H1 (cell line): ENCODE measurements at regions not wholly inside any gene's neighbourhood (a gene's known extent, or its start where the extent isn't known, plus 50 kb on each side); places are given as distances from the start of the nearest gene placed in this dataset.
A peak's percentile ranks its signal among the peaks of the same experiment; 100 is the strongest.

Experiments
- CTCF ChIA-PET: fragments of 300-600 bp; sonication (Branson Sonifier 250); formaldehyde crosslinking; loops from one replicate; lab custom pipeline; 2021; ENCODE audit not compliant: partially characterized antibody; lab: Charles Lee
- POLR2A ChIA-PET: fragments of 300-600 bp; sonication (Branson Sonifier 250); formaldehyde crosslinking; loops from one replicate; lab custom pipeline; 2021; ENCODE audit warnings: inconsistent platforms; ENCODE audit not compliant: partially characterized antibody; lab: Charles Lee
- DNase-seq, 2 experiments: peaks; one replicate each; pipeline versions ENCODE4 v3.0.0 to v3.0.0-alpha.2; 2010 to 2022; ENCODE audit warnings: low spot score in 2 of 2, low read depth in 1 of 2, mixed read lengths in 1 of 2
- FAIRE-seq: peaks from 2 replicates; lab custom pipeline; 2011; peaks lifted over from hg19 to GRCh38; lab: Jason Lieb, UNC
- H2AFZ ChIP-seq: 2 replicates; pipeline ENCODE4 v1.8.1; 2012; ENCODE audit warnings: low read length, inconsistent platforms
- H2AK5ac ChIP-seq: 2 replicates; pipeline ENCODE4 v1.6.1; 2013; ENCODE audit warnings: low read depth, low read length
- H2BK120ac ChIP-seq: replicated peaks from 2 replicates; pipeline ENCODE3; 2013; ENCODE audit warnings: low read depth, low read length, inconsistent platforms
- H2BK12ac ChIP-seq: 2 replicates; pipeline ENCODE4 v1.6.1; 2013; ENCODE audit warnings: low read depth, low read length
- H2BK15ac ChIP-seq: 2 replicates; pipeline ENCODE4 v1.6.1; 2013; ENCODE audit warnings: low read length
- H2BK20ac ChIP-seq: 2 replicates; pipeline ENCODE4 v1.6.1; 2013; ENCODE audit warnings: low read length
- H2BK5ac ChIP-seq: 2 replicates; pipeline ENCODE4 v1.6.1; 2013; ENCODE audit warnings: low read depth, low read length
- H3K14ac ChIP-seq: 2 replicates; pipeline ENCODE4 v1.6.1; 2013; ENCODE audit warnings: inconsistent platforms; ENCODE audit not compliant: insufficient read length
- H3K18ac ChIP-seq: 2 replicates; pipeline ENCODE4 v1.6.1; 2013; ENCODE audit warnings: low read length; ENCODE audit errors: extremely low read depth
- H3K23ac ChIP-seq: 2 replicates; pipeline ENCODE4 v1.6.1; 2013; ENCODE audit warnings: inconsistent platforms; ENCODE audit not compliant: insufficient read length
- H3K23me2 ChIP-seq: 2 replicates; pipeline ENCODE4 v1.6.1; 2013; ENCODE audit warnings: low read depth, low read length
- H3K27ac ChIP-seq: 2 replicates; pipeline ENCODE4 v1.6.1; 2011; ENCODE audit warnings: low read depth, low read length, inconsistent platforms
- H3K27me3 ChIP-seq, 4 experiments: replicated peaks in 1 of 4; 1 replicate in 1 of 4; 2 replicates in 3 of 4; pipeline versions ENCODE4 v1.6.1 to v1.8.1; 2011 to 2013; ENCODE audit warnings: low read length in 3 of 4, mild to moderate bottlenecking in 3 of 4, inconsistent platforms in 2 of 4, mixed read lengths in 2 of 4, moderate library complexity in 1 of 4; ENCODE audit not compliant: control insufficient read depth in 3 of 4, insufficient read depth in 3 of 4; ENCODE audit errors: extremely low read depth in 1 of 4
- H3K36me3 ChIP-seq, 4 experiments: 2 replicates each; pipeline versions ENCODE4 v1.6.1 to v1.8.1; 2011 to 2013; ENCODE audit warnings: mild to moderate bottlenecking in 4 of 4, low read length in 3 of 4, moderate library complexity in 2 of 4, control low read depth in 1 of 4, inconsistent platforms in 1 of 4; ENCODE audit not compliant: insufficient read depth in 4 of 4, control insufficient read depth in 2 of 4
- H3K4ac ChIP-seq: replicated peaks from 2 replicates; pipeline ENCODE3; 2013; ENCODE audit warnings: low read length, low read depth, mixed read lengths, inconsistent platforms; ENCODE audit not compliant: insufficient read length
- H3K4me1 ChIP-seq, 4 experiments: replicated peaks in 1 of 4; 1 replicate in 1 of 4; 2 replicates in 3 of 4; pipeline versions ENCODE4 v1.6.1 to v1.8.1; 2011 to 2013; ENCODE audit warnings: low read length in 3 of 4, inconsistent platforms in 2 of 4, mixed read lengths in 1 of 4; ENCODE audit not compliant: insufficient read depth in 4 of 4, control insufficient read depth in 3 of 4
- H3K4me2 ChIP-seq, 2 experiments: 2 replicates each; pipeline versions ENCODE4 v1.6.1 to v1.8.1; 2011 to 2013; ENCODE audit warnings: low read depth in 2 of 2, low read length in 2 of 2, control low read depth in 1 of 2, inconsistent platforms in 1 of 2, mild to moderate bottlenecking in 1 of 2; ENCODE audit not compliant: insufficient read depth in 1 of 2
- H3K4me3 ChIP-seq, 4 experiments: fragments of 200-600, 300-600 bp in 1 of 4; sonication (generic), shearing (Covaris generic), sonication (Bioruptor Twin) in 1 of 4; 2 replicates each; pipeline versions ENCODE4 v1.5.1 to v1.8.1; 2011 to 2016; ENCODE audit warnings: low read length in 4 of 4, low read depth in 3 of 4, control low read depth in 2 of 4, inconsistent platforms in 2 of 4, mild to moderate bottlenecking in 2 of 4, mixed read lengths in 1 of 4, moderate library complexity in 1 of 4; ENCODE audit not compliant: insufficient read depth in 2 of 4; ENCODE audit errors: extremely low read depth in 1 of 4
- H3K56ac ChIP-seq: replicated peaks from 2 replicates; pipeline ENCODE3; 2013; ENCODE audit warnings: low read depth, mild to moderate bottlenecking, mixed read lengths, low read length, inconsistent platforms; ENCODE audit not compliant: insufficient read length
- H3K79me1 ChIP-seq: 2 replicates; pipeline ENCODE4 v1.6.1; 2013; ENCODE audit warnings: low read depth, low read length, control low read depth
- H3K79me2 ChIP-seq, 2 experiments: 2 replicates each; pipeline versions ENCODE4 v1.6.1 to v1.8.1; 2012 to 2013; ENCODE audit warnings: low read length in 2 of 2, mild to moderate bottlenecking in 2 of 2, inconsistent platforms in 1 of 2; ENCODE audit not compliant: insufficient read depth in 2 of 2, control insufficient read depth in 1 of 2
- H3K9ac ChIP-seq, 4 experiments: replicated peaks in 1 of 4; 1 replicate in 1 of 4; 2 replicates in 3 of 4; pipeline versions ENCODE4 v1.6.1 to v1.8.1; 2011 to 2013; ENCODE audit warnings: low read depth in 3 of 4, low read length in 3 of 4, control low read depth in 2 of 4, mild to moderate bottlenecking in 2 of 4, moderate library complexity in 2 of 4, inconsistent platforms in 1 of 4; ENCODE audit errors: extremely low read depth in 1 of 4
- H3K9me3 ChIP-seq, 2 experiments: 2 replicates each; pipeline versions ENCODE4 v1.6.1 to v1.8.1; 2012 to 2013; ENCODE audit warnings: mild to moderate bottlenecking in 2 of 2, moderate library complexity in 2 of 2, control low read depth in 1 of 2, inconsistent platforms in 1 of 2, low read depth in 1 of 2, low read length in 1 of 2, mixed read lengths in 1 of 2; ENCODE audit not compliant: insufficient read depth in 2 of 2
- H4K20me1 ChIP-seq, 2 experiments: replicated peaks in 1 of 2; 2 replicates each; pipeline versions ENCODE3 to v1.8.1; 2011 to 2013; ENCODE audit warnings: inconsistent platforms in 2 of 2, low read length in 2 of 2, mild to moderate bottlenecking in 1 of 2; ENCODE audit not compliant: insufficient read depth in 2 of 2, control insufficient read depth in 1 of 2
- H4K5ac ChIP-seq: 2 replicates; pipeline ENCODE4 v1.6.1; 2013; ENCODE audit warnings: low read length, low read depth, mixed read lengths, inconsistent platforms; ENCODE audit not compliant: insufficient read length
- H4K8ac ChIP-seq: 2 replicates; pipeline ENCODE4 v1.8.0; 2013; ENCODE audit warnings: mild to moderate bottlenecking, moderate library complexity, low read length, inconsistent platforms; ENCODE audit not compliant: insufficient read depth; ENCODE audit errors: extremely low read depth
- H4K91ac ChIP-seq: replicated peaks from 2 replicates; pipeline ENCODE3; 2013; ENCODE audit warnings: low read length, mixed read lengths, inconsistent platforms; ENCODE audit not compliant: insufficient read length
- BCL11A ChIP-seq, 2 experiments: IDR thresholded peaks; one replicate each; pipeline ENCODE4 v1.6.1; 2011; ENCODE audit warnings: low read depth in 2 of 2, low read length in 2 of 2, mild to moderate bottlenecking in 2 of 2
- CBX5 ChIP-seq: fragments of 300-800, 300-1000 bp; sonication (generic); IDR thresholded peaks from 2 replicates; pipeline ENCODE4 v1.7.1; 2016; ENCODE audit warnings: antibody characterized with exemption, low read length, low read depth
- CEBPB ChIP-seq: IDR thresholded peaks from 2 replicates; pipeline ENCODE4 v1.6.1; 2012; ENCODE audit warnings: low read depth, low read length
- CREB1 ChIP-seq: IDR thresholded peaks from 2 replicates; pipeline ENCODE4 v1.6.1; 2012; ENCODE audit warnings: inconsistent platforms
- EGR1 ChIP-seq: IDR thresholded peaks from 2 replicates; pipeline ENCODE4 v1.6.1; 2011; ENCODE audit warnings: low read depth, low read length, borderline replicate concordance
- GTF2F1 ChIP-seq: IDR thresholded peaks from 2 replicates; pipeline ENCODE4 v1.6.1; 2012; ENCODE audit warnings: low read depth, low read length, improper control_type of control experiment, borderline replicate concordance
- JUN ChIP-seq: IDR thresholded peaks from 2 replicates; pipeline ENCODE4 v1.6.1; 2011; ENCODE audit warnings: low read depth, mild to moderate bottlenecking, improper control_type of control experiment, low read length
- KDM1A ChIP-seq: fragments of 200-600, 300-600 bp; sonication (generic); IDR thresholded peaks from 2 replicates; pipeline ENCODE4 v1.7.1; 2016; ENCODE audit warnings: mild to moderate bottlenecking, low read length, borderline replicate concordance
- MAFK ChIP-seq: IDR thresholded peaks from 2 replicates; pipeline ENCODE4 v1.6.1; 2012; ENCODE audit warnings: low read depth, mild to moderate bottlenecking, improper control_type of control experiment, low read length
- POLR2A ChIP-seq, 2 experiments: IDR thresholded peaks; 1 replicate in 1 of 2; 2 replicates in 1 of 2; pipeline ENCODE4 v1.6.1; 2011; ENCODE audit warnings: low read depth in 2 of 2, low read length in 2 of 2, mild to moderate bottlenecking in 2 of 2; ENCODE audit errors: control extremely low read depth in 1 of 2
- POLR2AphosphoS5 ChIP-seq: IDR thresholded peaks from 2 replicates; pipeline ENCODE4 v1.6.1; 2011; ENCODE audit warnings: low read depth, low read length
- RFX5 ChIP-seq: IDR thresholded peaks from 2 replicates; pipeline ENCODE4 v1.6.1; 2011; ENCODE audit warnings: low read depth, low read length, improper control_type of control experiment, borderline replicate concordance
- RXRA ChIP-seq: IDR thresholded peaks from 2 replicates; pipeline ENCODE4 v1.6.1; 2011; ENCODE audit warnings: low read depth, mild to moderate bottlenecking, low read length, moderate library complexity; ENCODE audit not compliant: insufficient read depth
- SP2 ChIP-seq: IDR thresholded peaks from 2 replicates; pipeline ENCODE4 v1.6.1; 2012; ENCODE audit warnings: mild to moderate bottlenecking, low read length, inconsistent platforms
- SUZ12 ChIP-seq: fragments of 200-600 bp; sonication (generic); IDR thresholded peaks from 2 replicates; pipeline ENCODE4 v1.6.1; 2012; ENCODE audit warnings: mild to moderate bottlenecking, inconsistent platforms, low read length, moderate library complexity, mixed read lengths
- TAF1 ChIP-seq: IDR thresholded peaks from 2 replicates; pipeline ENCODE4 v1.6.1; 2011; ENCODE audit warnings: mild to moderate bottlenecking, low read depth, low read length
- TEAD4 ChIP-seq: IDR thresholded peaks from 2 replicates; pipeline ENCODE4 v1.6.1; 2012; ENCODE audit warnings: low read depth, low read length, inconsistent platforms, mixed read lengths
- WGBS, 2 experiments: shearing (Covaris generic) in 1 of 2; methylation state at CpG; one replicate each; pipeline versions ENCODE4 v1.1.6 to v1.1.7; 2013 to 2015; ENCODE audit warnings: low lambda C conversion rate in 2 of 2, mixed read lengths in 2 of 2, inconsistent platforms in 1 of 2, low coverage in 1 of 2, missing lambda C conversion rate in 1 of 2; ENCODE audit not compliant: insufficient replicate concordance in 2 of 2, insufficient coverage in 1 of 2, insufficient read length in 1 of 2; ENCODE audit errors: extremely low coverage in 1 of 2, missing lambda C conversion rate in 1 of 2; 5-methylcytosine and 5-hydroxymethylcytosine counted together

DNA sequence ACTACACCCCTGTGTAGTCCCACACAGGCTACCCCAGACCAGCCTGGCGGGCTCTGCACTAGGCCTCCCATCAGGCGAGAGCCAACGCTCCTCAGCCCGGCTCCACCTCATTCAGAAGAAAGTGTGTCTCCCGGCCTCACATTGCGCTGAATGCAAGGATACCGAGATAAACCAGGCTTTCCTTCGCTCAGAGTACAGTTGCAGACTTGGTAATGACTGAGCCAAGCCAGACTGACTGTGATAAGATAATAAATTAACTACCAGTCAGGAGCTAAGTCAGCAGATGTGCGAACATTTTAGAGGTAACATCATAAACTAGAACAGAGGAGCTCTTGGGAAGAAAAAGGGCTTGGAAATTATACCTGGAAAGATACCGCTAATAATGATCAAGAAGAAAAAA, 397.6 kb downstream of the TRIML1 start:
- CTCF ChIA-PET = interaction anchor here (0.6 kb wide), 1 partner anchor 742 kb away, joined by 3 read pairs; no protein-coding TSS in a partner anchor
- Histone ChIP-seq H2BK5ac (no peak overlapping the region), H3K9ac (no peak overlapping the region), H2BK120ac (no peak overlapping the region), H3K36me3 (no peaks in the 10 kb centered on the region; a peak in 1 of 8 replicates), H3K18ac (no peak overlapping the region), H2BK15ac (no peak overlapping the region), H3K4me3 (no peak overlapping the region), H2AK5ac (no peak overlapping the region), H2BK20ac (no peak overlapping the region), H3K56ac (no peak overlapping the region), H3K9me3 (peaks cover 3 to 5% of the 10 kb centered on the region in 2 experiments; a peak in 2 of 4 replicates), H3K23me2 (0 out of 2 replicates have a peak, but pooled peaks cover 2% of the 10 kb centered on the region), H3K23ac (no peak overlapping the region), H3K14ac (no peak overlapping the region), H3K79me2 (no peaks in the 10 kb centered on the region), H3K27ac (no peak overlapping the region), H3K27me3 (no peaks in the 10 kb centered on the region), H2AFZ (0 out of 2 replicates have a peak overlapping the region, but pooled peaks have one; percentile 7), H3K79me1 (no peaks in the 10 kb centered on the region), H3K4ac (no peak overlapping the region), H4K8ac (no peak overlapping the region), H3K4me1 (no peaks in the 10 kb centered on the region), H4K5ac (no peak overlapping the region), H4K20me1 (no peaks in the 10 kb centered on the region), H2BK12ac (no peak overlapping the region), H3K4me2 (no peak overlapping the region), H4K91ac (no peak overlapping the region)
- WGBS, 2 experiments = 91% methylated on average over 10 of the region's 10 CpGs; no CpG with 5 or more reads in 1 of the 2 experiments
- POLR2A ChIA-PET = no interaction called here
- DNase-seq (no peak), FAIRE-seq (no peak)
- TF ChIP-seq BCL11A (IDR thresholded peaks at IDR 0.05; ENCODE audit: low read depth in 2 of 2, low read length in 2 of 2) (no peak), RXRA (no peak), JUN (no peak), SUZ12 (no peak), POLR2AphosphoS5 (no peak), CBX5 (no peak), EGR1 (no peak), MAFK (no peak), CREB1 (no peak), RFX5 (no peak), CEBPB (no peak), POLR2A (IDR thresholded peaks at IDR 0.05; ENCODE audit: control extremely low read depth in 1 of 2, low read depth in 2 of 2, low read length in 2 of 2) (no peak), KDM1A (no peak), SP2 (no peak), TAF1 (no peak), TEAD4 (no peak), GTF2F1 (no peak)
